ENCODE measurements at regions not wholly inside any gene's neighbourhood (a gene's known extent, or its start where the extent isn't known, plus 50 kb on each side); places are given as distances from the start of the nearest gene placed in this dataset.
"Not testable (repeated sequence)": the region's sequence is repeated elsewhere in the genome, so short reads cannot be mapped to it uniquely, and the experiment has no call there.

DNA sequence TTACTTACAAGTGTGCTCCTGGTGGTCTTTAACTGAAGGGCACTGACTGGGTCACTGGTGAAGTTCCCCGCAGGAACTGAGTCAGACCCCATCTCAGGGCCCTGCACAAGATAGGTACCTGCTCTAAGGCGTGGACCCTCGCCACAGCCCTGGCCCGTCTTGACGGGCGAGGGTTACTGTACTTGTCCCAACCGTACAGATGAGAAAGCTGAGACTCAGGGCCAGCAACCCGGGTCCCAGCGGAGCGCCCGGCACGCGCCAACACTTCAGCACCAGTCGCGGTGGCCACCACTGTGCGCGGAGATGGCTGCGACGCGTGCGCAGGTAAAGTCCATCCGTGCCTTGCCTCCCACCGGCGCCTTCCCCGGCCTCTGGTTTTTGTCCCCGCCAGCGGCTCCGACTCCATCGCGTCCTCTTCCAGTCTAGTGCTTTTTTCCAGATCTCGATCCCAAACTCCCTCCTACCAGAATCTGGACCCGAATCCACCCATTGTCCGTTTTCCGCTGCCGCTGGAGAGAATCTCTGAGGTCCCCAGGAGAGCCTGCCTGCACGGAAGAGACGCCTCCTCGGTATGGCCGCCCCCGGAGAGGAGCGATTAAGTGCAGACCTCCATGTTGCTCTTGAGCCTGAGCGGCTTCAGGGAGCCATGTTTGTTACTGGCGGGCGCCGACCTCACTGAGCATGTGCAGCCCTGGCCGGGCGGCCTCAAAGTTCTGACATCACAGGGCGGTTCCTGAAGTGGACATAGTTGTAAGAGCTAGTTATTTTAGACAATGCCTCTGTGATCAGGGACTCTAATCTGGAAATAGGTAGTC lies 1707.8 kb downstream of the SPATA31A7 start:
- H3K27ac Mint-ChIP-seq; H3K4me1 ChIP-seq (ENCODE audit: insufficient read depth, low read length): not testable (repeated sequence)

GRCh38 chr9:62899666-62900065 lies 1709.8 kb downstream of the SPATA31A7 start:
- DNase-seq; H3K4me3 Mint-ChIP-seq; H3K23me2 ChIP-seq (ENCODE audit: insufficient read length, low read depth, low read length, poor library complexity, severe bottlenecking); H3K14ac ChIP-seq (ENCODE audit: insufficient read depth, low read length); H3K4me1 ChIP-seq (ENCODE audit: insufficient read depth, low read length); H2BK12ac ChIP-seq (ENCODE audit: insufficient read length, low read depth, low read length); H2BK120ac ChIP-seq (ENCODE audit: low read depth, low read length, poor library complexity, severe bottlenecking); H3K79me1 ChIP-seq (ENCODE audit: insufficient read depth, low read depth, low read length, poor library complexity, severe bottlenecking); H3K9me3 Mint-ChIP-seq; H4K91ac ChIP-seq (ENCODE audit: insufficient read length, low read depth, low read length); H3K27ac ChIP-seq (ENCODE audit: insufficient read length, low read depth, low read length); H2BK5ac ChIP-seq (ENCODE audit: insufficient read length, low read length); H3K9me3 ChIP-seq (ENCODE audit: control insufficient read depth, low read depth, low read length); H3K4me2 ChIP-seq (ENCODE audit: insufficient read depth, insufficient read length, low read length); H4K8ac ChIP-seq (replicated peaks; ENCODE audit: insufficient read length, low read depth, low read length); H4K5ac ChIP-seq (ENCODE audit: insufficient read length, low read depth, low read length); H3K27me3 Mint-ChIP-seq (ENCODE audit: low read depth); H3K27me3 ChIP-seq (ENCODE audit: insufficient read depth, low read length); H3K4me1 Mint-ChIP-seq; H3T11ph ChIP-seq (ENCODE audit: low read length); H3K23ac ChIP-seq (ENCODE audit: insufficient read length, low read depth, low read length); H2BK15ac ChIP-seq (ENCODE audit: low read depth, low read length); H2AFZ ChIP-seq (ENCODE audit: low read length); H3K4ac ChIP-seq (ENCODE audit: low read depth, low read length); H3K56ac ChIP-seq (ENCODE audit: insufficient read length, low read depth, low read length); H2BK20ac ChIP-seq (ENCODE audit: low read depth, low read length, poor library complexity, severe bottlenecking); H2AK5ac ChIP-seq (ENCODE audit: insufficient read length, low read length); H3K27ac Mint-ChIP-seq; H3K36me3 Mint-ChIP-seq (ENCODE audit: insufficient read depth in 1 of 3, low read depth in 3 of 3); H3K79me2 ChIP-seq (ENCODE audit: insufficient read depth, low read length); H3K9ac ChIP-seq (ENCODE audit: extremely low read depth, insufficient read length, low read length); H4K20me1 ChIP-seq (ENCODE audit: control insufficient read depth, insufficient read depth, insufficient read length); H3K18ac ChIP-seq (ENCODE audit: insufficient read length, low read depth, low read length): not testable (repeated sequence)
- whole genome bisulfite sequencing (ENCODE audit: extremely low coverage, insufficient read length, low lambda C conversion rate): no CpG with 5 or more reads among the region's 4 CpGs

More for the DNA sequence above, 1707.8 kb downstream of the SPATA31A7 start:
- not testable (repeated sequence) for H3K56ac ChIP-seq (ENCODE audit: insufficient read length, low read depth, low read length); H3K27me3 ChIP-seq (ENCODE audit: insufficient read depth, low read length); H3K23ac ChIP-seq (ENCODE audit: insufficient read length, low read depth, low read length); H2BK5ac ChIP-seq (ENCODE audit: insufficient read length, low read length); H3K23me2 ChIP-seq (ENCODE audit: insufficient read length, low read depth, low read length, poor library complexity, severe bottlenecking); H3K9me3 ChIP-seq (ENCODE audit: control insufficient read depth, low read depth, low read length); H2BK12ac ChIP-seq (ENCODE audit: insufficient read length, low read depth, low read length); H3K4ac ChIP-seq (ENCODE audit: low read depth, low read length); H4K8ac ChIP-seq (replicated peaks; ENCODE audit: insufficient read length, low read depth, low read length); H3T11ph ChIP-seq (ENCODE audit: low read length); H3K14ac ChIP-seq (ENCODE audit: insufficient read depth, low read length); H3K79me1 ChIP-seq (ENCODE audit: insufficient read depth, low read depth, low read length, poor library complexity, severe bottlenecking); H3K27me3 Mint-ChIP-seq (ENCODE audit: low read depth); DNase-seq; H4K20me1 ChIP-seq (ENCODE audit: control insufficient read depth, insufficient read depth, insufficient read length); H3K4me1 Mint-ChIP-seq; H2BK15ac ChIP-seq (ENCODE audit: low read depth, low read length); H4K91ac ChIP-seq (ENCODE audit: insufficient read length, low read depth, low read length); H3K36me3 Mint-ChIP-seq (ENCODE audit: insufficient read depth in 1 of 3, low read depth in 3 of 3); H3K9me3 Mint-ChIP-seq; H3K9ac ChIP-seq (ENCODE audit: extremely low read depth, insufficient read length, low read length); H3K4me2 ChIP-seq (ENCODE audit: insufficient read depth, insufficient read length, low read length); H3K79me2 ChIP-seq (ENCODE audit: insufficient read depth, low read length); H3K18ac ChIP-seq (ENCODE audit: insufficient read length, low read depth, low read length); H3K27ac ChIP-seq (ENCODE audit: insufficient read length, low read depth, low read length); H2BK20ac ChIP-seq (ENCODE audit: low read depth, low read length, poor library complexity, severe bottlenecking); H2AK5ac ChIP-seq (ENCODE audit: insufficient read length, low read length); H2AFZ ChIP-seq (ENCODE audit: low read length); H2BK120ac ChIP-seq (ENCODE audit: low read depth, low read length, poor library complexity, severe bottlenecking); H4K5ac ChIP-seq (ENCODE audit: insufficient read length, low read depth, low read length)
- WGBS (ENCODE audit: extremely low coverage, insufficient read length, low lambda C conversion rate): no CpG with 5 or more reads among the region's 48 CpGs
- peak overlapping the region in 1 of 2 experiments; percentile 51; a peak in 2 of 5 replicates for H3K4me3 Mint-ChIP-seq
